ENCODE measurements at regions not wholly inside any gene's neighbourhood (a gene's known extent, or its start where the extent isn't known, plus 50 kb on each side); places are given as distances from the start of the nearest gene placed in this dataset.

- Mint-ChIP-seq H3K4me1 (no peaks in the 10 kb centered on the region), H3K9me3 (no peaks in the 10 kb centered on the region), H3K27me3 (no peaks in the 10 kb centered on the region), H3K27ac (no peak overlapping the region), H3K4me3 (no peak overlapping the region), H3K36me3 (ENCODE audit: low read depth) (no peaks in the 10 kb centered on the region)
- ATAC-seq (replicated peaks), result no peak
Measured at GRCh38 chr7:17590221-17590620, 291.8 kb downstream of the AHR start.

GRCh38 chr7:17593819-17594419 is 295.5 kb downstream of the AHR start:
- no peak for ATAC-seq (replicated peaks)
- no peaks in the 10 kb centered on the region for H3K9me3 Mint-ChIP-seq
- no peaks in the 10 kb centered on the region for H3K27me3 Mint-ChIP-seq
- H3K27ac Mint-ChIP-seq, result no peak overlapping the region
- H3K4me1 Mint-ChIP-seq, result no peaks in the 10 kb centered on the region
- no peaks in the 10 kb centered on the region for H3K36me3 Mint-ChIP-seq (ENCODE audit: low read depth)
- H3K4me3 Mint-ChIP-seq, result no peak overlapping the region

- H3K27me3 Mint-ChIP-seq, result no peaks in the 10 kb centered on the region
- H3K4me1 Mint-ChIP-seq, result no peaks in the 10 kb centered on the region
- no peaks in the 10 kb centered on the region for H3K36me3 Mint-ChIP-seq (ENCODE audit: low read depth)
- H3K4me3 Mint-ChIP-seq, result no peak overlapping the region
- no peak overlapping the region for H3K27ac Mint-ChIP-seq
- no peaks in the 10 kb centered on the region for H3K9me3 Mint-ChIP-seq
- ATAC-seq (replicated peaks), result no peak
Measured at GRCh38 chr7:17595546-17595945, 297.1 kb downstream of the AHR start.

GRCh38 chr7:17598305-17598704 is 299.9 kb downstream of the AHR start:
- no peak for ATAC-seq (replicated peaks)
- Mint-ChIP-seq H3K36me3 (ENCODE audit: low read depth) (no peaks in the 10 kb centered on the region), H3K27me3 (peaks cover 2% of the 10 kb centered on the region), H3K27ac (no peak overlapping the region), H3K4me1 (no peaks in the 10 kb centered on the region), H3K9me3 (no peaks in the 10 kb centered on the region), H3K4me3 (no peak overlapping the region)

GRCh38 chr7:17598846-17599245 is 300.4 kb downstream of the AHR start:
- H3K36me3 Mint-ChIP-seq (ENCODE audit: low read depth), result no peaks in the 10 kb centered on the region
- peaks cover 7% of the 10 kb centered on the region for H3K27me3 Mint-ChIP-seq
- ATAC-seq (replicated peaks), result no peak

GRCh38 chr7:17599733-17600339 is 301.4 kb downstream of the AHR start:
- no peaks in the 10 kb centered on the region for H3K4me1 Mint-ChIP-seq
- no peak overlapping the region for H3K4me3 Mint-ChIP-seq
- peaks cover 4% of the 10 kb centered on the region for H3K9me3 Mint-ChIP-seq
- no peaks in the 10 kb centered on the region for H3K36me3 Mint-ChIP-seq (ENCODE audit: low read depth)
- no peak for ATAC-seq (replicated peaks)
- no peak overlapping the region for H3K27ac Mint-ChIP-seq
- H3K27me3 Mint-ChIP-seq, result peaks cover 8% of the 10 kb centered on the region

More at GRCh38 chr7:17598846-17599245, 300.4 kb downstream of the AHR start:
- Mint-ChIP-seq H3K27ac (no peak overlapping the region), H3K4me3 (no peak overlapping the region), H3K9me3 (no peaks in the 10 kb centered on the region), H3K4me1 (no peaks in the 10 kb centered on the region)

- Mint-ChIP-seq H3K4me1 (no peaks in the 10 kb centered on the region), H3K27me3 (peaks cover 8% of the 10 kb centered on the region), H3K27ac (no peak overlapping the region), H3K4me3 (no peak overlapping the region), H3K36me3 (ENCODE audit: low read depth) (no peaks in the 10 kb centered on the region), H3K9me3 (peaks cover 5% of the 10 kb centered on the region)
- ATAC-seq (replicated peaks), result no peak
Measured at GRCh38 chr7:17600340-17600752, 301.9 kb downstream of the AHR start.

- Mint-ChIP-seq H3K27me3 (peaks cover 8% of the 10 kb centered on the region), H3K4me1 (no peaks in the 10 kb centered on the region), H3K4me3 (no peak overlapping the region), H3K36me3 (ENCODE audit: low read depth) (no peaks in the 10 kb centered on the region), H3K27ac (no peak overlapping the region), H3K9me3 (peaks cover 5% of the 10 kb centered on the region)
- no peak for ATAC-seq (replicated peaks)
Measured at GRCh38 chr7:17601921-17602320, 303.5 kb downstream of the AHR start.

- Mint-ChIP-seq H3K36me3 (ENCODE audit: low read depth) (no peaks in the 10 kb centered on the region), H3K27ac (no peak overlapping the region), H3K27me3 (peaks cover 7% of the 10 kb centered on the region), H3K4me3 (no peak overlapping the region), H3K9me3 (peaks cover 5% of the 10 kb centered on the region), H3K4me1 (no peaks in the 10 kb centered on the region)
- no peak for ATAC-seq (replicated peaks)
Measured at GRCh38 chr7:17608114-17608833, 309.8 kb downstream of the AHR start.

GRCh38 chr7:17611611-17612010 is 313.2 kb downstream of the AHR start:
- no peak overlapping the region for H3K4me3 Mint-ChIP-seq

GRCh38 chr7:17613338-17614041 is 315.0 kb downstream of the AHR start:
- Mint-ChIP-seq H3K36me3 (ENCODE audit: low read depth) (no peaks in the 10 kb centered on the region), H3K4me3 (no peak overlapping the region), H3K27ac (no peak overlapping the region), H3K27me3 (no peaks in the 10 kb centered on the region), H3K4me1 (no peaks in the 10 kb centered on the region), H3K9me3 (no peaks in the 10 kb centered on the region)
- ATAC-seq (replicated peaks), result no peak

More at GRCh38 chr7:17611611-17612010, 313.2 kb downstream of the AHR start:
- H3K36me3 Mint-ChIP-seq (ENCODE audit: low read depth), result no peaks in the 10 kb centered on the region
- H3K4me1 Mint-ChIP-seq, result no peaks in the 10 kb centered on the region
- H3K27ac Mint-ChIP-seq, result no peak overlapping the region
- H3K9me3 Mint-ChIP-seq, result no peaks in the 10 kb centered on the region
- ATAC-seq (replicated peaks), result no peak
- H3K27me3 Mint-ChIP-seq, result no peaks in the 10 kb centered on the region

- H3K4me1 Mint-ChIP-seq, result no peaks in the 10 kb centered on the region
- no peak overlapping the region for H3K4me3 Mint-ChIP-seq
- H3K36me3 Mint-ChIP-seq (ENCODE audit: low read depth), result no peaks in the 10 kb centered on the region
- H3K27me3 Mint-ChIP-seq, result no peaks in the 10 kb centered on the region
- no peak overlapping the region for H3K27ac Mint-ChIP-seq
- no peaks in the 10 kb centered on the region for H3K9me3 Mint-ChIP-seq
- no peak for ATAC-seq (replicated peaks)
Measured at GRCh38 chr7:17617380-17617779, 318.9 kb downstream of the AHR start.

GRCh38 chr7:17617857-17618651 is 319.6 kb downstream of the AHR start:
- H3K4me3 Mint-ChIP-seq, result no peak overlapping the region
- ATAC-seq (replicated peaks), result no peak
- H3K27me3 Mint-ChIP-seq, result no peaks in the 10 kb centered on the region
- no peaks in the 10 kb centered on the region for H3K9me3 Mint-ChIP-seq
- no peaks in the 10 kb centered on the region for H3K36me3 Mint-ChIP-seq (ENCODE audit: low read depth)
- H3K27ac Mint-ChIP-seq, result no peak overlapping the region
- H3K4me1 Mint-ChIP-seq, result no peaks in the 10 kb centered on the region

GRCh38 chr7:17618652-17618974 is 320.2 kb downstream of the AHR start:
- no peaks in the 10 kb centered on the region for H3K36me3 Mint-ChIP-seq (ENCODE audit: low read depth)
- no peak overlapping the region for H3K27ac Mint-ChIP-seq
- no peaks in the 10 kb centered on the region for H3K9me3 Mint-ChIP-seq
- ATAC-seq (replicated peaks), result no peak
- H3K27me3 Mint-ChIP-seq, result no peaks in the 10 kb centered on the region
- H3K4me1 Mint-ChIP-seq, result no peaks in the 10 kb centered on the region
- H3K4me3 Mint-ChIP-seq, result no peak overlapping the region

Measured in activated T-helper 17 cell treated with anti-CD3 and anti-CD28 coated beads, Interleukin-2, amount 50 U/mL, for 72 hours (primary cell).